ENCODE measurements at regions not wholly inside any gene's neighbourhood (a gene's known extent, or its start where the extent isn't known, plus 50 kb on each side); places are given as distances from the start of the nearest gene placed in this dataset.
"Not testable (repeated sequence)": the region's sequence is repeated elsewhere in the genome, so short reads cannot be mapped to it uniquely, and the experiment has no call there.

DNA sequence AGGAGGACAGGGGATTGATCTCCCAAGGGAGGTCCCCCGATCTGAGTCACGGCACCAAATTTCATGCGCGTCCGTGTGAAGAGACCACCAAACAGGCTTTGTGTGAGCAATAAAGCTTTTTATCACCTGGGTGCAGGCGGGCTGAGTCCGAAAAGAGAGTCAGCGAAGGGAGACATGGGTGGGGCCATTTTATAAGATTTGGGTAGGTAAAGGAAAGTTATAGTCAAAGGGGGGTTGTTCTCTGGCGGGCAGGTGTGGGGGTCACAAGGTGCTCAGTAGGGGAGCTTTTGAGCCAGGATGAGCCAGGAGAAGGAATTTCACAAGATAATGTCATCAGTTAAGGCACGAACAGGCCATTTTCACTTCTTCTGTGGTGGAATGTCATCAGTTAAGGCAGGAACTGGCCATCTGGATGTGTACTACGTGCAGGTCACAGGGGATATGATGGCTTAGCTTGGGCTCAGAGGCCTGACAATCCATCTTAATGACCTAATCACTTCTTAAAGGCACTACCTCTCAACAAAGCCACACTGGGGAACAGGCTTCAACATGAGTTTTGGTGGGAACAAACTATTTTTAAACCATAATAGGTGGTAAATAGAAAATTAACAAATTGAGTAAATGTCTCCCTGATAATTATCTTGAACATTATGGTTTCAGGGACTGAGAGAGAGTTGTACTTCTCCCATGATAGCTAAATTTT lies 70.2 kb downstream of the RAP2B start:
- TF ChIP-seq POLR2A (IDR thresholded peaks at IDR 0.05; ENCODE audit: low read length); GATA1 (IDR thresholded peaks at IDR 0.05; ENCODE audit: low read depth, low read length): not testable (repeated sequence)
